Kidney tubule cell (primary cell): ENCODE measurements at regions not wholly inside any gene's neighbourhood (a gene's known extent, or its start where the extent isn't known, plus 50 kb on each side); places are given as distances from the start of the nearest gene placed in this dataset.

Experiments
- DNase-seq: peaks from one replicate; pipeline ENCODE4 v3.0.0-alpha.2; 2018; ENCODE audit warnings: low spot score

DNA sequence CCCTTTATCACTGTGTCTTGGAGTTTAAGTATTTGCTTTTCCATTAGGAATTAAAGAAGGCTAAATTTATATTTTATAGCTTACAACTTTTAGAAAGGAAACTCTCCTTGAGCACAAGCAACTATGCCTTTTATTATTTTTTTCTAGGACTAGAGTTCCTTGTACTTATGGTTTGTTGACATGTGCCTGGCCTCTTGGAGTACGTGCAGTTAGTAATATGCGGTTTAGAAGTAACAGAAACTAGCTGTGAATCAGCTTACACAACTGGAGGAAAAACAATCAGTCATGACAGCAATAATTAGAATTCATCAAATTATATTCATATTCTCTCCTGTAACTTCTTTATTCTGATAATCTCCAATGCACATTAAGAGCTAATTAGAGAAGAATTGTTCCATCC, 428.7 kb downstream of the AEBP2 start:
- no peak for DNase-seq

DNA sequence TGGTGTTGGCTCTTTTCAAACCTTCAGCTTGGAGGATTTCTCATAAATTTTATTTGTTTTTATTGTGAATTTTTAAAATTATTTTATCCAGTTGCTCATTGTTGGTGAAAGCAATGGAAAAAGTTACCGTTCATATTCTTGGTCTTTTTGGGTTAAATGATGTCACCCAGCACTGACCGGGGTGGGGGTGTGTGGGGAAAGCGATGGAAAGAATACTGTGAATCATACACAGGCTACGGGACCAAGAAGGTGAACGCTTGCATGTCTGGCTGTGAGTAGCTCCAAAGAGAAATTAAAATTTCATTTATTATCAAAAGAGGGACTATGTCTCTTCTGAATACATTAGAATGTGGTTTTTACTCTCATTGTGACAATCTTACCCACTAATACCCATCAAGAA, 430.1 kb downstream of the AEBP2 start:
- no peak for DNase-seq

DNA sequence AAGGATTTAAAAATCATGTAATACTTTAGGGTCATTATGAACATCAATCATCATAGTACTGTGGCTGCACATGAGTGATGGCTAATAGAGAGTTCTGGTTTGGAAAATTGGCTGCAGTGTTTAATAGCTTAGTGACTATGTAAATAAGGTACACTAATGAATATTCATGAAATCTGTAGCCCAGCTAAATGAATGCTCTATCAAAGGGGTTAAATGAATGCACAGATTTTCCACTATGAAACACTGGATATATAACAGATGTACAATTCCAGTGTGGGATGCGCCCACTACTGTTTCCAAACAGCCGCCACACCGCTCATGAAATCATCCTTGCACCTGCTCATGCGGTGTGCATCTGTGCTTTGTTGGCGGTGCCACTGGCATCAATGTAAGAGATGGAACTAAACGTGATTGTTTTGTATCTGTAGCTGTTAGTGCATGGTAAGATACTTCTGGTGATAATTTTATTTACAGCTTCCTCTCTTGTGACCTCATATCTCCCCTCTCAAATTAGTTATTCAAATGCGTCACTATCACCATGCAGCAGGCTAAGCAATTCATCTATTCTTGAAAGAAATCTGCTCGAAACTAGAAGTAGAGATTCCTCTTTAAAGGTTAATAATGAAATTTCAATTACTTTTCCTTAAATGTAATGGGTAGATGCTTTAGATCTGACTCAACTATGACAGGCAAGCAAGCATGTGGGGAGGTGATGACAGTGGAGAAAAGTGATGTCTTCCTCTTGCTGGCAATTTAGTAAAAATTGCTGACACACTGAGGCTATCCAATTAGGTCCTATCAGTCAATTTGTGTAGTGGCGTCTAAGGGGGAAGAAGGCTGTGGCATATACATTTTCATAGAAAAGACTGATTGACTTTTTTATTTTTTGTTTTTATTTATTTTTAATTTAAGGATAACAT, 433.6 kb downstream of the AEBP2 start:
- DNase-seq: no peak

DNA sequence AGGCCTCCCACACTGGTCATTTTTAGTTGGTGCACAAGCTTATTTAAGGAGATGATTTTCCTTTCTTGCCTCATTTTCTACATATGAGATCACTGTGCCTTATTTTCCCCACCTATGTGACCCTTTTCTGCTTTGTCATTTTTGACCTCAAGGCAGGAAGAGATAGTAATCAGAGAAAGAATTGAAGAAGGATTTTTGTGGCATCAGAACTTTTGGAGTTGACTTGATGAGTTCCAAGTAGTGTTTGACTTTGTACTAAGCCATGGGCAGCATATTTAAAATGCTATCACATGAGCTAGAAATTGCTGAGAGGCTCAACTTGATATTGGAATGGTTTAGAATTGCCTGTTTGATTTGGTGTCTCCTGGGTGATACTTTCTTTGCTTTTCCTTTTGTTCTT, 440.8 kb downstream of the AEBP2 start:
- no peak for DNase-seq

DNA sequence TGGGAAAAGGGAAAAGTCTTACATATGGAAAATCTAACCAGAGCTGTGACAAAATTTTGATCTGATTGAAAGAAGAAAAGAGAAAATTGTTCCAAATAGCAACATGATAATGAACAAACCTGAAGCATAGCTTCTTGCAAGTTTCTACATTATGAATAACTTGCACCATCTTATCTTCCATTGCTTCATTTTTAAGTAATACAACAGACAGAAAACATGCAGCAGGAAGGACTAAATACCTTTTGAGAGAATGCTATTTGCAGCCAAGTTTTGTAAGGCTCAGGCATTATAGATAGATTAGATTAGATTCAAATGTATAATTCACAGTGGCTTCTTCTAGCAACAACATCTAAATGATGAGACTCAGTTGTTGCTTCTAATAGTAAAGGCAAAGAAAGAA, 441.4 kb downstream of the AEBP2 start:
- no peak for DNase-seq

DNA sequence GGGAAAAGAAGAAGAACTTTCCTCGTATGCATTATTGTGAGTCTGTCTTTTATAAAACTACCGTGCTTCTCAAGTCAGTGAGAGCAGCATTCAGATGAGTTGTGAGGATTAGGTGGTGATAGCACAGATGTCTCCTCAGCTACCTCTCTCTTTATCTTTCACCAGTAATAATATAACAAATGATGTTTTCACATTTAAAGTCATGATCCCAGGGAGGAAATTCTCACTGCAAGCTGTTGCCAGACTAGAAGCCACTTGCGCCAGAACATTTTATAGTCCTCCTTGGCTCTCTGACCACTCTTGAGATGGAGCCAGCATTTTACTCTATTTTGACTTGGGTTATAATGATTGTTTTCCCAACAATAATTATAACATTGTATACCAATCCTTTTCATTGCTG, 443.1 kb downstream of the AEBP2 start:
- DNase-seq: no peak

DNA sequence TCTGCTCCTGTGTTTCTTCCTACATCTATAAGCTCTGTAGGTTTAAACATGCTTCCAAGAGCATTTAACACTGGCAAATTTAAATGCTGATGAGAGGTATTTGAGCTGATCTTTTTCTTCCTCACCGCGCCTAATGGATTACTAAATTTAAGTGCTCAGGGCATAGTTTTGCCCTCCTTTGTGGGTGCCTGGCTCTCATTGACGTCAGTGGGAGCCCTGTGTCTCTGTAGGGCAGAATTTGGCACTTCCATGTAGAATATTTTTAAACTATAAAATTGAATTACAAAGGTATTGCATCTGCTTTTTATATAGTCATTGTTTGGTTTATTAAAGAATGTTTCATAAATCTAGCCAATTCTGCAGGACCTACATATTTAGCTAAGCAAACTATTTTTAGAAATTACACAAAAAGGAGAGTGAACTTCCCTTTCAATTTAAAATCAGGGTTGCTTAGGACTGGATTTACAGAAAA, 444.8 kb downstream of the AEBP2 start:
- no peak for DNase-seq

DNA sequence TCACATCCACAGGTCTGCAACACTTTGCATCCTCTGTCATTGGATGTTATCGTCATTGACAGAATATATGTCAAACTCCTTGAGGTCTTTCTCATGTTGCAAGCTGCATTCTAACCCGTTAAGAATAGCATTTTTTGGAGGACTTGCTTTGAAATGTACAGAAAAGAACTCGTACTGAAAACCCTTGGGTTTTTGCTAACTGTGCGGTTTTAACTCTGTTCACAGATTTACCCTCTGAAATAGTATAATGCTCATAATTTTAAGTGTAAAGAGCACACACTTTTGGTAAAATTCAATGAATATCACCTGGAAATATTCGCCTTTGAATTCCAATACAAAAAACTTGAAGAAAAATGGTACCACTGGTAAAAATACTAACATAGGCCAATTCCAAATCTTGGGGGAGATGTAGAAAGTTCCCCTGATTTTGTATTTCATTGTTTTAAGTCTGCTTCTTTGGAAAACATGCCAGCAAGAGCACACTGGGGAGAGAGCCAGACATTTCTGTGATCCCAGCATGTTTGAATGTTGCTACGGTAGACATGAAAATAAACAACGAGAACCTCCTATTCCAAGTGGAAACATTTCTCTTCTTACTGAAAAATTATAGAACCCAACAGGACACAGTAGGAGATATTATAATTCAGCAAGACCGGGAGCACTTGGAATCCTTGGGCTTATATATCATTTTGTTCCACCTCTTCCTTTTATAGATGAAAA, 446.0 kb downstream of the AEBP2 start:
- no peak for DNase-seq

DNA sequence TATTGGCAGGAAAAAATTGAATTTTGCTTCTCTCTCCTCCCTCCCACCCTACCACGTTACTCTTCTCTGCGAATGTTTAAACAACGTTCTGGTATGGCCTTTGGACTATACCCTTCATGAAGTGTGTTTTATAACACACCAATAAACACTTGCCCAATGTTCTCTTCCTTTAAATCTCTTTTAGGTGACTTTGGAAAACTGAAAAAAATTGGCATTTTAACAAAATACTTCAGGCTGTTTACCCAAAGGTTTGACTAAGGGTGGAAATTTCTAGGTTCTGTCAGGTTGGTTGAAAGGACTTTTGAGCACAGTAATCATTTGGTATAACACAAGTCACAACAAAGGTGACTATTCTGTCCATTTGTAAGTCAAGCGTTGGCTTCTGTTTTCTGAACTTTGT, 446.8 kb downstream of the AEBP2 start:
- no peak for DNase-seq

DNA sequence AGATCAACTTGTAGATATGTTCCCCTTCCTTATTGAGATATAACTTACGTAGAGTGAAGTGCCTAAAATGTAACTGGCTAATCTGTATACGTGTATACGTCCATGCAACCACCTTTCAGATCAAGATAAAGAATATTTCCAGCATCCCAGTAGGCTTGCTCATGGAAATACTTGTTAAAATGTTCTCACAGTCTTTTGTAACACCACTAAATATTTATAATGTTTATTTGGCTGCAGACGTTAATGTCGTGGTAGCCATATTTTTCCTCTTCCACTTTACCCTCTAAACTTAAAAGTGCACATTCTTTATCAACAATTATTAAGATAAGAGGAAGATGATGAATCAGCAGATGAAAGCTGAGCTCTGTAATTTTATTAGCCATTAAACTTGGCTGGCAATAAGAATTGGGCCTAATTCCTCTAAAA, 447.4 kb downstream of the AEBP2 start:
- DNase-seq: no peak

DNA sequence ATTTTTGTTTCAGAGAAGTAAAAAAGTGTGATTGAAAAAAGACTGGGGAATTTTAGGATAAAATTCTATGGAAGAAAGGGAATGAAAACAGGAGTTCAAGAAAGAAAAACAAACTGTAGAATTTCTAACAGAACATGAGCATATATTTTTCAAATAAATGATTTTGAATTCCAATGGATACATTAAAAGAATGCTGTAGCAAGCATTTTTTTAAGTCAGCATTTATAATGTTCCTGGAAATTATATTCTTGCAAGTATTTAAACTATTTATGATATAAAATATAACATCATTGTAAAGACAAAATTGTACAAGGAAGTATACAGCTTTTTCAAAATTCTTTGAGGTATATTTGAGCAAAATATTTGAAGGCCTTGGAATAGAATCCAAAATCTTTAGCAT, 450.7 kb downstream of the AEBP2 start:
- DNase-seq: no peak

DNA sequence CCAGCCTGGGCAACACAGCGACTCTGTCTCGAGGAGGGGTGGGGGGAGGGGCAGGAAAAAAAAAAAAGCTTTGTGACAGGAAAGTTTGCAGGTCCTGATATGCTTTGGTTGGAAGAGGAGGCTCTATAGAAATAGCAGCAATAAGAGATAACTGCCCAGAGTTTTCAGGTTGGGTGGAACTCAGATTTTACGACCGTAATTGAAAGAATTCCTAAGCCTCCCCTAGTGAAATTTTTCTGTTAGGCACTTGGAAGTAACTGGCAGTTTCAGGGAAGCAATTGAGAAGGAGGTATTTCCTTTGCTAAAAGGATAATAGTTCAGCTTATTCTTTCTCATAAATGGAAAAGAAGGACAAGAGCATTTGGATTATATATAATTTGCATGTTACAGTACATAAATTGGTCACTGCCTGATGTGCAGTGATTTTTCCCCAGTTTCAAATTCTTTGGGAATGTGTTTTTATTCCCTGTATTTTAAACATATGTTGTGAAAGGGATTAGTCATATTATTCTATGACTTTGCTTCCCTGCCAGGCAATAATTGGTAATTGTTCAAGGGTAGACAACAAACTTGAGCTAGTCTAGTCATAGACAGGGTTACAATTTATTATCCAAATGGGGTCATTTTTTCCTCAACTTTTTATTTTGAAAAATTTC, 452.8 kb downstream of the AEBP2 start:
- DNase-seq: no peak

DNA sequence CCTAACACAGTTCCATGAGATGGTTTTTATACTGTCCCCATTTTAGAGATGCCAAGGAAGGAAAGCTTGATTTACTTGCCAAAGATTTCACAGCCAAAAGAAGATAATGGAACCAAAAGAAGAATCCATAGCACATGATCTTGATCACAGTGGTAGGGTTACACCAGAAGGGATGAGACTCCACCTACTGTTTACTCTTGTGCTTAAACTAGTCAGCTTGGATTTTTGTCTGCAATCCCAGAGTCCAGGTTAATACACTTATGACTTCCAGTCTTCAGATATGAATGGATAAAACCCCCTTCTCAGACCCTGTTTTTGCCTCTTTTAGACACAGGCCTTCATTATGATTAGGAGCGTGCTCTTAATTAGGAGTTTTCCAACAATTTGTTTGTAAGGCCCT, 454.2 kb downstream of the AEBP2 start:
- peak; percentile 9 for DNase-seq

DNA sequence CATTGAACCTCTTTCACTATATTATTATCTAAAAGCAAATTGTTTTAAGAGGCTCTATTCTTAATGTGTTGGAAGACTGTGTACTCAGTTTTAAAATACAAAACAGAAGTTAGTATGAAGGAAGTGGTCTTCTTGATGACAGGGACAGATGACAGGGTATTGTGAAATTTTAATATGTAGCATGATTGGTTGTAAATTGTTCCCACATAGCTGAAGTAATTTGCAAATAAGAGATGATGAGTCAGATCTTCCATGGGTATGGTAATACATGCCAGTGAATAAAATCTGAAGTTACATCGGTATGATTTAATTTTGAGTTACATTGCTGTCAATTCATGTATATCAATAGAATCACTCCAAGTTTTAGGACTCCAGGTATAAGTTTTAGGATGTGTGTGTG, 454.8 kb downstream of the AEBP2 start:
- no peak for DNase-seq

DNA sequence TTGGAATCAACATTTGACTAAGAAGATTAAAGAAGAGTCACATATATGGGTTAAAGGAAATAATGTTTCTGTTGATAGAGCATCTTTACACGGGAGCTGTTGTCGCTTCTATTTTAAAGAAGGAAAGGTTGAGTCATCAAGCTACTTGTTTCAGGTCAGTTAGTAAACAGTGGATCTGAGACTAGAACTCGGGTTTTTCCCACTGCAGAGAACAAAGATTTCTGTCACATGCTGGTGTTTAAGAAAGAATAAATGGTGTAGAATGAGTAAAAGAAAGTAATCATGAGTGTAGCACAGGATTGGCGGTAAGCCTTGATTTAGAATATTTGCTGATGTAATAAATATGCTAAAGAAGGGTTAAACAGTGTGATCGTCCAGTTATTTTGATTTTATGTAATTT, 455.5 kb downstream of the AEBP2 start:
- no peak for DNase-seq

DNA sequence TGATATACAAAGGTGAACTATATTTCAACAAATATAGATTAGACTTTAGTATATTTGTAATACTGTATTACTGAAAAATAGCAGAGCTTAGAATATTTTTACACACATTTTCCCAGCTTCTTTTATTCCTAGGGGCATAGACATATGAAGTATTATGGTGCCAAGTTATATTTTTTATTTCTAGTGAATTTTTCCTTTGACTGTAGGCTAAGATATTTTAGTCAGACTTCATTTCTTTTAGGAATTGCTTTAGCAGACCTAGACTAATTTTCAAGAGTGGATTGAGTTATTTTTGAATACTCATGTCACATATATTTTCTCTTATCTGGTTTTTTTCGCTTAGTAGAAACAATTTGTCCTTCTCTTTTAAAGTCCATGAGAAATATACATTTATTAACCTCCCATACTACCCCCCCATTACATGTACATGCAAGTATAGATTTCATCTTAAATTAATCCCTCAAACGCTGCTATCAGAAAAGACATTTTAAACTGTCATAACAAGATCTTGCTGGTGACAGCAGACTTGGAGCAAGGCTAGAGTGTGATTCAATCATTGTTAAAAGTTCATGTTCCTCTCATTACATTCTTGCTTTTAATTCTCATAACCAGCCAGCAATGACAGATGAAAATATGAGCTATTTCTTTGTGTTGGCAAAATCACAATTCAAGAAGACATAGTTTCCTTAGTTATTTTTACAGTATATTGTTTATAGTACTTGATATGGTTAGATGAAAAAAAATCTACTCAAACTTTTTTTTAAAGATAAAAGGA, 456.1 kb downstream of the AEBP2 start:
- no peak for DNase-seq

DNA sequence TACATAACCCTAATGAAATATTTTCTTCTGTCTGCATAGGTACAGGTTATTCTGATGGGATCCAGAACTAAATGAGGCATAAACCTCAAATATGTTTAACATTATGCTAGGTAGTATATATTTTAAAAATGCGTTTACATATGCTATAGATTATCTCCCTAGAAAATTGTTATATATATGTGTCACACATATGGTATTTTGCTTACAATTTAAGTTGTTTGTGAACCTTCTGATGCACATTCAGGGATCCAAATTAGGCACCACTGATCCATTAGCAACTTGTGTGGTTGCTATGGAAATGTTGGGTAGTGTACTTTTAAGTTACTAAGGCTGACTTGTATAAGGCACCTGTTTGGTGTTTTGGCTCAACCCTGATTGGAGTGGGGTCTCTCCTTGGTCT, 456.7 kb downstream of the AEBP2 start:
- no peak for DNase-seq

DNA sequence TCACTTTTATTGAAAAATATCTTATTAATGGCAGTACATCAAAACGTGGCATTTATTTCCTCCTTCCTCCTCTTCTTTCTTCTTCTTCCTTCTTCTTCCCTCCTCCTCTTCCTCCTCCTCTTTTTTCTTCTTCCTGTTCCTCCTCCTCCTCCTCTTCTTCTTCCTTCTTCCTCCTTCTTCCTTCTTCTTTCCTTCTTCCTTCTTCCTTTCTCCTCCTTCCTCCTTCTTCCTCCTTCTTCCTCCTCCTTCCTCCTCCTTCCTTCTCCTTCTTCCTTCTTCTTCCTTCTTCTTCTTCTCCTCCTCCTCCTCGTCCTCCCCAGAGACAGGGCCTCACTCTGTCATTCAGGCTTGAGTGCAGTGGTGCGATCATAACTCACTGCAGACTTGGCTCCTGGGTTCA, 457.2 kb downstream of the AEBP2 start:
- no peak for DNase-seq

DNA sequence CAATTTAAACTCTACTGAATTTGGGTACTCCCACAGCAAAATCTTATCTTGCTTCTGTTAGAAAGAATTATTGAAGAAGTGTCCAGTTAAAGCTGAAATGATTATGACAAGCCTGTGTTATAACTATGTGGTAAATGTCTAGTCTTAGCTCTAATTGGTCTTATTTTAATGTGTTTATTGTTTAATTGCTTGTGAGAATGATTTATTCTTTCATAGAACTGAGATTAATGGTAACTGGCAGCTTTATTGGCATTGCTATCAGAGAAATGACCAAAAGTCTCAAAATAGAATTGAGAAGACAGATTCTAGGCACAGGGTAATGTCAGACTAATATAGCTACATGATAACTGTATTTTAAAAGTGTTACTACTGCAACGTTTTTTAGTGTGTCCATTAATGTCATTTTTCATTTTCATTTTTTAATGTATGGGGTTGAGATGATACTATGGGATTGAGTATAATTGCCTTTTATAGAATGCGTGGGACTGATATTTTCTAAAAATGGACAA, 458.7 kb downstream of the AEBP2 start:
- no peak for DNase-seq

DNA sequence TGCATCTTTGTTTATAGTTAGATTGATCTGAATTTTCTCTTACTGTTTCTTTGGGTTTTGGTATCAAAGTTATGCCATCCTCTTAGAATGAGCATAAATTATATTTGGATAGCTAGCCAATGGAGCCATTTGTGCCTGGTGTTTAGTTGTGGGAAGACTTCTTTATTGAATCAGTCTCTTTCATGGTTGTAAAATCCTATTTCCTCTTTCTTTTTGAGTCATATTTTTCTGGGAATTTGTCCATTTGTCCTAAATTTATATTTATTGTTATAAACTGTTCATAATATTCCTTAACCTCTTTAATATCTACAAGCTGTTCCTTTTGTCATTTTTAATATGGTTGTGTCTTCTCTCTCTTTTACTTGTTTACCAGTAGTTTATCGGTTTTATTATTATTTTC, 462.5 kb downstream of the AEBP2 start:
- DNase-seq: no peak

DNA sequence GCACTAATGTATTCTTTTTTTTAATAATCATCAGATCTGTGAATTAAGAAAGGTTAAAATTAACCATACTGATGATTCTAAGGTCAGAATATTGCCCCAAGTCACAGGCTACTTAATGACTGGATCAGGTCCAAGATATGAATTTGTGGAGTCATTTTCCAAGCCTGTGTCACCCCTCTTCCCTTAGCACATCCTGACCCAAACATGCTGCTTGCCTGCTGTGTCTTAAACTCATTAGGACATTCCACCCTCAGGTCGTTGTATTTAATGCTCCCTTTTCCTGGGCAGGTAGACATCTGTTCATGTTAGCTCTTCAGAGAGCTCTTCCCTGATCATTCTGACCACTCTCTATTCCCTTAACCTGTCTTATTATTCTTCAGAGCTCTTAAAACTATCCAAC, 463.5 kb upstream of the PDE3A start:
- DNase-seq: no peak

DNA sequence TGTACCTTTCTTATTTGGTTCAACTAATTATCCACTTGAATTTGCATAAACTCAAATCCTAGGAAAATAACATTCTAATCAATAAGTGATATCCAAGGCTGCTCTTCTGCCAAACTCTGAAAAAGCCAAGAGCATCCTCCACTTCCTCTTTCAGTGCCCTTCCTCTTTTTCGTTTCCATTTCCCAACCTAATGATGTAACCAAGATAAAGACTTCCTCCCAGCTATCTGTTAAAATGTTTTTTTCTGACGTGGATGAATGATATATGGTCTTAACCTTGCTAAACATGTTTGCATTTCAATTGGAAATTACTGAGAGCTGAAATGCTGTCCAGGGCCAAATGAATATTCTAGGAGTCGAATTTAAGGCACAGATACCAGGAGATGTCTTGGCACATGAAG, 459.5 kb upstream of the PDE3A start:
- DNase-seq: no peak
